ENCODE measurements at regions not wholly inside any gene's neighbourhood (a gene's known extent, or its start where the extent isn't known, plus 50 kb on each side); places are given as distances from the start of the nearest gene placed in this dataset.

- TF ChIP-seq CTCF (optimal IDR thresholded peaks at IDR 0.05 in 1 of 3, IDR thresholded peaks at IDR 0.05 in 1 of 3, conservative IDR thresholded peaks at IDR 0.05 in 1 of 3; ENCODE audit: extremely low read depth in 1 of 3, insufficient read depth in 2 of 3, low read length in 3 of 3) (no peak), EZH2 (IDR thresholded peaks at IDR 0.05; ENCODE audit: low read length) (no peak)
These were observed 95.7 kb downstream of the VAPA start for GRCh38 chr18:10009321-10010144.

Data from keratinocyte (primary cell).